Nephron progenitor cell (in vitro differentiated cells): ENCODE measurements at regions not wholly inside any gene's neighbourhood (a gene's known extent, or its start where the extent isn't known, plus 50 kb on each side); places are given as distances from the start of the nearest gene placed in this dataset.
"Not testable (repeated sequence)": the region's sequence is repeated elsewhere in the genome, so short reads cannot be mapped to it uniquely, and the experiment has no call there.

Experiments used
- DNase-seq: peaks from one replicate; pipeline ENCODE4 v3.0.0; 2021
- H3K27ac Mint-ChIP-seq: 2 replicates; pipeline ENCODE4 v1.8.0; 2021; ENCODE audit warnings: mild to moderate bottlenecking, moderate library complexity, mixed read lengths
- H3K27me3 Mint-ChIP-seq: 2 replicates; pipeline ENCODE4 v1.8.0; 2021; ENCODE audit warnings: mild to moderate bottlenecking, low read depth, mixed read lengths; ENCODE audit not compliant: poor library complexity
- H3K36me3 Mint-ChIP-seq: 2 replicates; pipeline ENCODE4 v1.8.0; 2021; ENCODE audit warnings: low read depth, mixed read lengths
- H3K4me1 Mint-ChIP-seq: 2 replicates; pipeline ENCODE4 v1.8.0; 2021; ENCODE audit warnings: mixed read lengths
- H3K4me3 Mint-ChIP-seq: 2 replicates; pipeline ENCODE4 v1.8.0; 2021; ENCODE audit warnings: mild to moderate bottlenecking, moderate library complexity, mixed read lengths
- H3K9me3 Mint-ChIP-seq: 2 replicates; pipeline ENCODE4 v1.8.0; 2021; ENCODE audit warnings: mild to moderate bottlenecking, moderate library complexity, mixed read lengths
- CTCF ChIP-seq: fragments of 200-600 bp; sonication (generic); IDR thresholded peaks from 2 replicates; pipeline ENCODE4 v1.5.0; 2021; ENCODE audit warnings: antibody characterized with exemption

GRCh38 chr4:63218856-63219255 lies 1190.4 kb downstream of the TECRL start:
- H3K27ac Mint-ChIP-seq: no peak overlapping the region
- DNase-seq: no peak
- TF ChIP-seq CTCF: no peak
- peaks cover 18% of the 10 kb centered on the region for H3K4me1 Mint-ChIP-seq
- peaks cover 15% of the 10 kb centered on the region for H3K36me3 Mint-ChIP-seq
- no peak overlapping the region for H3K4me3 Mint-ChIP-seq
- peaks cover 48% of the 10 kb centered on the region for H3K9me3 Mint-ChIP-seq
- peaks cover 4% of the 10 kb centered on the region for H3K27me3 Mint-ChIP-seq

GRCh38 chr4:63214076-63214475 lies 1195.2 kb downstream of the TECRL start:
- no peak for DNase-seq
- H3K36me3 Mint-ChIP-seq: peaks cover 15% of the 10 kb centered on the region
- no peaks in the 10 kb centered on the region for H3K27me3 Mint-ChIP-seq

GRCh38 chr4:63211776-63212479 lies 1197.3 kb downstream of the TECRL start:
- no peaks in the 10 kb centered on the region for H3K27me3 Mint-ChIP-seq
- peaks cover 45% of the 10 kb centered on the region for H3K9me3 Mint-ChIP-seq
- DNase-seq: no peak
- H3K36me3 Mint-ChIP-seq: peaks cover 15% of the 10 kb centered on the region
- no peak for TF ChIP-seq CTCF
- peaks cover 7% of the 10 kb centered on the region for H3K4me1 Mint-ChIP-seq
- H3K27ac Mint-ChIP-seq: no peak overlapping the region
- no peak overlapping the region for H3K4me3 Mint-ChIP-seq

More at GRCh38 chr4:63214076-63214475, 1195.2 kb downstream of the TECRL start:
- Mint-ChIP-seq H3K4me1 (peaks cover 17% of the 10 kb centered on the region), H3K27ac (no peak overlapping the region), H3K9me3 (peaks cover 51% of the 10 kb centered on the region), H3K4me3 (no peak overlapping the region)
- no peak for TF ChIP-seq CTCF

- TF ChIP-seq CTCF: no peak
- no peak for DNase-seq
- Mint-ChIP-seq H3K36me3 (peaks cover 11% of the 10 kb centered on the region), H3K4me1 (peaks cover 7% of the 10 kb centered on the region), H3K4me3 (no peak overlapping the region), H3K9me3 (peaks cover 41% of the 10 kb centered on the region), H3K27me3 (no peaks in the 10 kb centered on the region), H3K27ac (no peak overlapping the region)
These were observed 1197.9 kb downstream of the TECRL start for GRCh38 chr4:63211375-63211774.

- not testable (repeated sequence) for H3K9me3 Mint-ChIP-seq, H3K4me3 Mint-ChIP-seq, H3K27ac Mint-ChIP-seq, DNase-seq, H3K4me1 Mint-ChIP-seq, H3K36me3 Mint-ChIP-seq, H3K27me3 Mint-ChIP-seq
These were observed 1216.2 kb downstream of the TECRL start for GRCh38 chr4:63193029-63193428.

GRCh38 chr4:63171341-63171740 lies 1237.9 kb downstream of the TECRL start:
- no peak overlapping the region for H3K4me3 Mint-ChIP-seq

More at GRCh38 chr4:63171341-63171740, 1237.9 kb downstream of the TECRL start:
- no peaks in the 10 kb centered on the region for H3K9me3 Mint-ChIP-seq
- no peaks in the 10 kb centered on the region for H3K4me1 Mint-ChIP-seq
- no peak for TF ChIP-seq CTCF
- DNase-seq: no peak
- H3K27me3 Mint-ChIP-seq: no peaks in the 10 kb centered on the region
- H3K27ac Mint-ChIP-seq: no peak overlapping the region
- no peaks in the 10 kb centered on the region for H3K36me3 Mint-ChIP-seq
